Suprapubic skin (tissue), 4 donors: ENCODE measurements at regions not wholly inside any gene's neighbourhood (a gene's known extent, or its start where the extent isn't known, plus 50 kb on each side); places are given as distances from the start of the nearest gene placed in this dataset.

ENCODE experiments used
- CTCF ChIP-seq, 2 donors: fragments of 200-600 bp in 1 of 2; fragments of 450-650 bp in 1 of 2; sonication (generic) in 1 of 2; IDR thresholded peaks; one replicate each; pipeline ENCODE4 v1.5.1; 2016 to 2019; ENCODE audit warnings: antibody characterized with exemption in 2 of 2, mild to moderate bottlenecking in 1 of 2, moderate library complexity in 1 of 2
- EP300 ChIP-seq: sonication (generic); formaldehyde crosslinking; IDR thresholded peaks from one replicate; pipeline ENCODE4 v1.6.1; 2017; ENCODE audit warnings: antibody characterized with exemption
- POLR2A ChIP-seq, 2 donors: fragments of 450-650 bp; IDR thresholded peaks; one replicate each; pipeline ENCODE4 v1.6.1; 2017; ENCODE audit warnings: antibody characterized with exemption in 2 of 2, mild to moderate bottlenecking in 2 of 2, moderate library complexity in 2 of 2
- POLR2AphosphoS5 ChIP-seq, 3 donors: sonication (generic); formaldehyde crosslinking; IDR thresholded peaks; one replicate each; pipeline ENCODE4 v1.6.1; 2017; ENCODE audit warnings: antibody characterized with exemption in 3 of 3

- TF ChIP-seq CTCF (IDR thresholded peaks at IDR 0.05) (no peak), POLR2AphosphoS5 (IDR thresholded peaks at IDR 0.05) (no peak), POLR2A (IDR thresholded peaks at IDR 0.05) (no peak), EP300 (no peak)
Observed at GRCh38 chr10:37495415-37495814, 362.0 kb downstream of the ZNF248 start.
